HG03442 (cell line): ENCODE measurements at regions not wholly inside any gene's neighbourhood (a gene's known extent, or its start where the extent isn't known, plus 50 kb on each side); places are given as distances from the start of the nearest gene placed in this dataset.
"Not testable (repeated sequence)": the region's sequence is repeated elsewhere in the genome, so short reads cannot be mapped to it uniquely, and the experiment has no call there.

Experiments used
- ATAC-seq: cut with Tn5 transposase; IDR thresholded peaks from one replicate; pipeline ENCODE4 v1.9.1; 2021; ENCODE audit warnings: mild to moderate bottlenecking, moderate library complexity; ENCODE audit not compliant: unreplicated experiment

DNA sequence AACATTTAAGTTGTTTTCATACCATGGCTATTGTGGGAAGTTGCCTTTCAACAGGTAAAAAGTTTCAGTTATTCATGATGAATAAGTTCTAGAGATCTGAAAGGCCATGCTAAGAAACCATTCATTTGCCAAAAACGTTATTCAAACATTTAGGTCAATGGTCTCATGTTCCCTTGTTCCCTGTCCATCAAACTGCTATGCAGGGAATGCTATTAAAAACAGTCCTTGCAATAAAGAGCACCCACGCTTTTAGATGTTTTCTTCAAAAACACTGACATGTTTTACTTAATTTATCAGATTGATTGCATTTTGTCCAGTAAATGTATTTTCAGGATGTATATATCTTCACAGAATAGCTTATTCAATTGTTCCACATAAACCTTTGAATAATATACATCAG, 573.2 kb upstream of the PCDH20 start:
- no peak for ATAC-seq

DNA sequence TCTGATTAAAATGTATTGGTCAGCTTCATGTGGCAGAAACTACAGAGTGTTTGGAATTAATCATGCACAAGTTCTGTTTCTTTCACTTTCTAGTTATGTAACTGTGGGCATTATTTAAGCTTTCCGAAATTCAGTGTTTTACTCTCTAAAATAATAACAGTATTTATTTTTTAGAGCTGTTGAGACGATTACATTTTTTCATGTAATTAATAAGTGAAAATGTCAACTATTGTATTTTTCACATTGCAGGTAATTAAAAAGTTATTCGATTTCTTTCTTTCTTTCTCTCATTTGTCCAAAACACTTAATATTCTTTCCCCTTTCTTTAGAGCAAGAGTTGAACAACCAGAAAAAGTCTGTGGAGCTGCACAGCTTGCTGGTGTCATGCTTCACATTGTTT, 559.4 kb upstream of the PCDH20 start:
- no peak for ATAC-seq

- ATAC-seq: no peak
These were observed 550.1 kb upstream of the PCDH20 start for GRCh38 chr13:61965756-61966155.

- ATAC-seq: no peak
These were observed 545.3 kb upstream of the PCDH20 start for GRCh38 chr13:61960981-61961380.

- ATAC-seq: no peak
These were observed 538.4 kb upstream of the PCDH20 start for GRCh38 chr13:61954092-61954491.

- no peak for ATAC-seq
These were observed 535.2 kb upstream of the PCDH20 start for GRCh38 chr13:61950828-61951227.

GRCh38 chr13:61944329-61944929, 528.8 kb upstream of the PCDH20 start:
- no peak for ATAC-seq

GRCh38 chr13:61935710-61936109, 520.1 kb upstream of the PCDH20 start:
- no peak for ATAC-seq

GRCh38 chr13:61927648-61928047, 512.0 kb upstream of the PCDH20 start:
- ATAC-seq: no peak

- ATAC-seq: no peak
These were observed 503.2 kb upstream of the PCDH20 start for GRCh38 chr13:61918841-61919240.

GRCh38 chr13:61916483-61916882, 500.8 kb upstream of the PCDH20 start:
- no peak for ATAC-seq

DNA sequence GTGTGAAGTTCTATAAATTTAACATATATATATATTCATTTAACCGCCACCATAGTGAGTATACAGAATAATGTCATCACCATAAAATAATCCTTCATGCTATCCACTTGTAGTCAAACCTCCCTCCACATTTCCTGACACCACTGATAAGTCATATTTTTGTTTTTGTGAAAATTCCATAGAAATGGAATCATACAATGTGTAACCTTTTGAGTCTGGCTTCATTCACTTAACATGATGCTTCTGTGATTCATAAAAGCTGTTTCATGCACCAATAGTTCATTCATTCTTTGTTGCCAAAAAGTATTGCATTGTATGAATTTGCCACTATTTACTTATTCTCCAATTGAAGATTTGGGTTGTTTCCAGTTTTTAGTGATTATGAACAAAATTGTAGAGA, 497.5 kb upstream of the PCDH20 start:
- no peak for ATAC-seq

- no peak for ATAC-seq
These were observed 493.4 kb upstream of the PCDH20 start for GRCh38 chr13:61908906-61909615.

DNA sequence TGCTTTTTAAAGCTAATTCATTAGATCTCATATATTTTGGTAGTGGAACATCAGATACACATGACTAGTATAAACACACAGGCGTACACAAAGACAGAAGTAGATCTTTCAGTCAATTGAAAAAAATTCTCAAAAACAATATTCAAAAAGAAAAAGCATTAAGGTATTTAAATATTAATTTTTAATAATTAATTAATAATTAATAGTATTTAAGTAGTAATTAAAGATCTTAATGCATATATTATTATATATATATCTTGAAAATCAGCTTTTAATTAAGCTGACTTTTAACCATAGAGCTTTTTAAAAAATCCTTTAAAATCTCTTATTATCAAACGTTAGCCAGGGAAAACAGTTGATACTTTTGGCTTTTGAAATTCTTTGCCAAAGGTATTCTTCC, 489.4 kb upstream of the PCDH20 start:
- ATAC-seq: no peak

- ATAC-seq: no peak
These were observed 486.4 kb upstream of the PCDH20 start for GRCh38 chr13:61901946-61902541.

DNA sequence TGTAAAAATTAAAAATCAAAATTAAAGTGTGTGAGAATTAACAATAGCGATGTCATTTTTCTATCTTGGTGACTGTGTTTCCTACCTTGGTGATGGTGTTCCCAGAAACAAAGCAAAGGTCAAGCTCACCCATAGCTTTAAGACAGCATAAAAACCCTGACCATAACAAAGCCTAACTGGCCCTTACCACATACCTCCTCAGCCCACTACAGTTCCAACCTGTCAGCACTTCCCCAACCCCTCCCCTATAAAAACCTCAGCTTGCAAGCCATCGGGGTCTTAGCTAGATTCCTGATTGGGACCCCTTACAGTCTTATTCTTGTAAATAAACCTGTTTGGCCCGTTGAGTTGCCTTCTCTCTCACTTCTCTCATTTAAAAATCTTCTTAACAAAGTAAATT, 484.4 kb upstream of the PCDH20 start:
- no peak for ATAC-seq

- no peak for ATAC-seq
These were observed 482.6 kb upstream of the PCDH20 start for GRCh38 chr13:61898207-61898606.

DNA sequence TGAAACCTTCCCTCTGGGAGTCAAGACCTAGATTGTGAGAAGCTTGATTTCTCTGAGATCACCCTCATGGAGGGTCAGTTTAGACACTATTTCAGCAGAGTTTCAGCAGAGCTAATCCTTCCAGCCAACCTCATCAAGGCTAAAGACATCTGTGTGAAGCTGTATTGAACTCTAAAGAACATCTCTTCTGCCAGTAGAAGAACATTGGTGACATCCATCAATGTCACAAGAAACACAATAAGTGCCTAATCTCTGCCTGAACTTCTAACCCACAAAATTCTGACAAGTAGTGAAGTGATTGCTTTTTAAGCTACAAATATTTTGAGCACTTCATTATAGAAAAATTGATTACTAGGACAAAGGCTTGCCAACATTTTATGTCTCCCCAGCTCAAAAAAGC, 475.8 kb upstream of the PCDH20 start:
- ATAC-seq: no peak

DNA sequence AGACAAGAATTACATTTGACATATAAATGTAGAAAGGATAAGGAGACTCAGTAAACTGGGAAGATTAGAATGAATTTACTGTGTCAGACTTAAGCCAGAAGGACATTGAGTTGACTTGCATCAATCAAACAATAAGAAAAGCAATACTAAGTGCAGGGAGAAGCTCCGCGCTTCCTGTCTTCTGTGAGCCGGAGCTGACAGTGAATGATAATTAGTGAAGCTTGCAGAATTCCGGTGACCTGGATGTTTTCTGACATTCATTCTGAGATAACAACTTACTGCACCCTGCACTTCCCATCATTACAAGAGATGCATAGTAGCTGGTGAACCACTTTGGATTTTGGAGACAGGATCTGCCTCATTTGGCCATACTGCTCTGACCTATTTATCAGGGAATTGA, 469.2 kb upstream of the PCDH20 start:
- ATAC-seq: no peak

GRCh38 chr13:61880578-61881283, 465.1 kb upstream of the PCDH20 start:
- peak; percentile 71 for ATAC-seq

DNA sequence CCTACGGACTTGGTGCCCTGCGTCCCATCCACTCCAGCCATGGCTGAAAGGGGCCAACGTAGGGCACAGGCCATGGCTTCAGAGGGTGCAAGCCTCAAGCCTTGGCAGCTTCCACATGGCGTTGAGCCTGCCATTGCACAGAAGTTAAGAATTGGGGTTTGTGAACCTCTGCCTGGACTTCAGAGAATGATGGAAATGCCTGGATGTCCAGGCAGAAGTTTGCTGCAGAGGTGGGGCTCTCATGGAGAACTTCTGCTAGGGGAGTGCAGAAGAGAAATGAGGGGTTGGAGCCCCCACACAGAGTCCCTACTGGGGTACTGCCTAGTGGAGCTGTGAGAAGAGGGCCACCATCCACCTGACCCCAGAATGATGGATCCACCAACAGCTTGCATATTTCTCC, 462.9 kb upstream of the PCDH20 start:
- ATAC-seq: not testable (repeated sequence)
